COLO668 (cell line): ENCODE measurements at regions not wholly inside any gene's neighbourhood (a gene's known extent, or its start where the extent isn't known, plus 50 kb on each side); places are given as distances from the start of the nearest gene placed in this dataset.
"Not testable (repeated sequence)": the region's sequence is repeated elsewhere in the genome, so short reads cannot be mapped to it uniquely, and the experiment has no call there.

Experiments used
- DNase-seq: peaks from one replicate; lab custom pipeline; 2025; ENCODE audit not compliant: unreplicated experiment; lab: John Stamatoyannopoulos, UW

- DNase-seq, result no peak
These were observed 132.9 kb downstream of the LIG4 start for GRCh38 chr13:108082481-108082880.

- DNase-seq, result no peak
These were observed 138.1 kb downstream of the LIG4 start for GRCh38 chr13:108077284-108077683.

GRCh38 chr13:108074429-108074828, 140.9 kb downstream of the LIG4 start:
- not testable (repeated sequence) for DNase-seq

- no peak for DNase-seq
These were observed 144.4 kb downstream of the LIG4 start for GRCh38 chr13:108070925-108071324.

- no peak for DNase-seq
These were observed 144.8 kb downstream of the LIG4 start for GRCh38 chr13:108070491-108070890.

- DNase-seq, result no peak
These were observed 145.7 kb downstream of the LIG4 start for GRCh38 chr13:108069521-108070210.

GRCh38 chr13:108064372-108064771, 151.0 kb downstream of the LIG4 start:
- DNase-seq, result not testable (repeated sequence)

GRCh38 chr13:108060111-108060510, 155.2 kb downstream of the LIG4 start:
- no peak for DNase-seq

- DNase-seq, result no peak
These were observed 159.1 kb downstream of the LIG4 start for GRCh38 chr13:108056278-108056677.

GRCh38 chr13:108049211-108049610, 166.1 kb downstream of the LIG4 start:
- no peak for DNase-seq

GRCh38 chr13:108044954-108045353, 170.4 kb downstream of the LIG4 start:
- DNase-seq, result peak; percentile 46

- DNase-seq, result not testable (repeated sequence)
These were observed 172.5 kb downstream of the LIG4 start for GRCh38 chr13:108042866-108043265.

- DNase-seq, result no peak
These were observed 178.0 kb downstream of the LIG4 start for GRCh38 chr13:108037348-108037747.

- no peak for DNase-seq
These were observed 178.9 kb downstream of the LIG4 start for GRCh38 chr13:108036411-108036932.

- no peak for DNase-seq
These were observed 180.4 kb downstream of the LIG4 start for GRCh38 chr13:108034909-108035410.

- no peak for DNase-seq
These were observed 181.3 kb downstream of the LIG4 start for GRCh38 chr13:108033800-108034707.

GRCh38 chr13:108031865-108032264, 183.5 kb downstream of the LIG4 start:
- no peak for DNase-seq

- no peak for DNase-seq
These were observed 184.6 kb downstream of the LIG4 start for GRCh38 chr13:108030769-108031168.

GRCh38 chr13:108026680-108027410, 188.5 kb downstream of the LIG4 start:
- DNase-seq, result no peak

- DNase-seq, result no peak
These were observed 195.3 kb downstream of the LIG4 start for GRCh38 chr13:108020027-108020426.

- no peak for DNase-seq
These were observed 196.9 kb downstream of the LIG4 start for GRCh38 chr13:108018371-108018870.
